DND-41 (cell line): ENCODE measurements at regions not wholly inside any gene's neighbourhood (a gene's known extent, or its start where the extent isn't known, plus 50 kb on each side); places are given as distances from the start of the nearest gene placed in this dataset.

Experiments used
- ATAC-seq: fragments of 200-7000 bp; cut with Tn5 transposase; 3 replicates; pipeline ENCODE4 v1.9.1; 2021; ENCODE audit warnings: low read depth; ENCODE audit not compliant: insufficient read depth
- DNase-seq: peaks from one replicate; pipeline ENCODE4 v3.0.0-alpha.2; 2020
- H2AFZ ChIP-seq: 2 replicates; pipeline ENCODE4 v1.6.0; 2012; ENCODE audit warnings: low read depth, low read length
- H3K27ac ChIP-seq: 2 replicates; pipeline ENCODE4 v1.5.1; 2012; ENCODE audit warnings: low read length, inconsistent platforms
- H3K27me3 ChIP-seq: fragments of 200-600 bp; sonication (generic); 2 replicates; pipeline ENCODE4 v1.6.0; 2012; ENCODE audit warnings: low read length, mild to moderate bottlenecking, inconsistent platforms; ENCODE audit not compliant: insufficient read depth, poor library complexity
- H3K36me3 ChIP-seq: 2 replicates; pipeline ENCODE4 v1.5.1; 2012; ENCODE audit warnings: low read length, inconsistent platforms; ENCODE audit not compliant: insufficient read depth
- H3K4me1 ChIP-seq: 2 replicates; pipeline ENCODE4 v1.5.1; 2012; ENCODE audit warnings: mild to moderate bottlenecking, low read length; ENCODE audit not compliant: insufficient read depth
- H3K4me2 ChIP-seq: 2 replicates; pipeline ENCODE4 v1.6.0; 2012; ENCODE audit warnings: mild to moderate bottlenecking, moderate library complexity, low read length, inconsistent platforms; ENCODE audit not compliant: insufficient read depth
- H3K4me3 ChIP-seq, 2 experiments: fragments of 200-600 bp in 1 of 2; shearing (Covaris generic) in 1 of 2; 2 replicates each; pipeline ENCODE4 v1.5.1; 2012 to 2016; ENCODE audit warnings: inconsistent platforms in 2 of 2, low read length in 2 of 2, mild to moderate bottlenecking in 2 of 2, low read depth in 1 of 2, moderate library complexity in 1 of 2
- H3K79me2 ChIP-seq: 2 replicates; pipeline ENCODE4 v1.6.0; 2012; ENCODE audit warnings: low read length, inconsistent platforms; ENCODE audit not compliant: insufficient read depth
- H3K9ac ChIP-seq: 2 replicates; pipeline ENCODE4 v1.6.0; 2012; ENCODE audit warnings: low read depth, mild to moderate bottlenecking, inconsistent platforms, low read length, moderate library complexity
- H3K9me3 ChIP-seq: 2 replicates; pipeline ENCODE4 v1.5.1; 2012; ENCODE audit warnings: low read length, moderate library complexity, mild to moderate bottlenecking, inconsistent platforms; ENCODE audit not compliant: insufficient read depth, severe bottlenecking
- H4K20me1 ChIP-seq: 2 replicates; pipeline ENCODE4 v1.6.0; 2012; ENCODE audit warnings: low read length; ENCODE audit not compliant: insufficient read depth
- EZH2 ChIP-seq: IDR thresholded peaks from 3 replicates; pipeline ENCODE4 v1.6.1; 2012; ENCODE audit warnings: borderline replicate concordance, low read depth, mild to moderate bottlenecking, moderate library complexity, low read length, inconsistent platforms; ENCODE audit not compliant: severe bottlenecking
- TF ChIP-seq, protein P1 (sequence below): IDR thresholded peaks from 2 replicates; pipeline ENCODE4 v1.5.1; 2012; ENCODE audit warnings: borderline replicate concordance, low read length, moderate library complexity, mild to moderate bottlenecking; ENCODE audit not compliant: poor library complexity, severe bottlenecking; ENCODE audit errors: extremely low read depth

DNA sequence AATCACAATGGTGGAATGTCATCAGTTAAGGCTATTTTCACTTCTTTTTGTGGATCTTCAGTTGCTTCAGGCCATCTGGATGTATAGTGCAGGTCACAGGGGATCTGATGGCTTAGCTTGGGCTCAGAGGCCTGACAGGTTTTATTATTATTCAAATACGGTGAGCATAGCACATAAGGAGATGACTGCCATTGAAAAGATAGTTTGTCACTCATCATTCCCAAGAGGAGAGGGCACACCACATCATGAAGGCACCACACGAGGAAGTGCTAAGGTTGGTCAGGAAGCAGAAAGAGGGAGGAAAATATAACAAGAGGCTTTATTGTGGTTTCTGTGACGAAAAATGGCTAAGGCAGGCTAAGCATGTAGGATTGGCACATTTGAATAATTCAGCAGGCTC, 131.4 kb downstream of the CD8B2 start:
- Histone ChIP-seq H3K4me2 (no peak overlapping the region), H3K79me2 (no peaks in the 10 kb centered on the region), H3K9ac (no peak overlapping the region), H3K9me3 (no peaks in the 10 kb centered on the region), H3K36me3 (no peaks in the 10 kb centered on the region), H3K27ac (no peak overlapping the region), H2AFZ (no peak overlapping the region), H3K4me3 (no peak overlapping the region), H4K20me1 (no peaks in the 10 kb centered on the region), H3K4me1 (no peaks in the 10 kb centered on the region), H3K27me3 (no peaks in the 10 kb centered on the region)
- ATAC-seq (no peak), DNase-seq (no peak)
- no peak for TF ChIP-seq EZH2

DNA sequence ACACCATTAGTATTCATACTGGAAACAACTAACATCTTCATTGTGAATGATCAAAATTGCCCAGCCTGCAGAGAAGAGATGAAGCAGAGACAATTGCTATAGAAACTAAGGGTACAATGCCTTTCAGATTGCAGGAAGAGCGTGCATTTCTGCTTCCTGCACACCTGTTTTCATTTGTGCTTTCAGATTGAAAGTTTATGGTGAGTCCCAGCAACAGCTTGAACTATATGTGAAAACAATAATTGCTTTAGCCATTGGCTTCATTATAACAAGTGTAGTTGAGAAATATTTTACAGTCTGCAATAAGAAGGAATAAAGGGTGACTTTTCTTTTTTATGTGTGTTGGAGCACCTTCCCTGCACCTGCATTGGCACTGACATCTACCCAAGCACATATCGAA, 136.3 kb downstream of the CD8B2 start:
- Histone ChIP-seq H3K9me3 (peaks cover 7% of the 10 kb centered on the region), H3K4me1 (no peaks in the 10 kb centered on the region), H4K20me1 (no peaks in the 10 kb centered on the region), H3K4me3 (no peak overlapping the region), H3K36me3 (no peaks in the 10 kb centered on the region), H3K27me3 (no peaks in the 10 kb centered on the region), H3K79me2 (no peaks in the 10 kb centered on the region), H2AFZ (no peak overlapping the region), H3K4me2 (no peak overlapping the region), H3K27ac (no peak overlapping the region), H3K9ac (no peak overlapping the region)
- ATAC-seq (no peak), DNase-seq (no peak)
- TF ChIP-seq, protein P1, sequence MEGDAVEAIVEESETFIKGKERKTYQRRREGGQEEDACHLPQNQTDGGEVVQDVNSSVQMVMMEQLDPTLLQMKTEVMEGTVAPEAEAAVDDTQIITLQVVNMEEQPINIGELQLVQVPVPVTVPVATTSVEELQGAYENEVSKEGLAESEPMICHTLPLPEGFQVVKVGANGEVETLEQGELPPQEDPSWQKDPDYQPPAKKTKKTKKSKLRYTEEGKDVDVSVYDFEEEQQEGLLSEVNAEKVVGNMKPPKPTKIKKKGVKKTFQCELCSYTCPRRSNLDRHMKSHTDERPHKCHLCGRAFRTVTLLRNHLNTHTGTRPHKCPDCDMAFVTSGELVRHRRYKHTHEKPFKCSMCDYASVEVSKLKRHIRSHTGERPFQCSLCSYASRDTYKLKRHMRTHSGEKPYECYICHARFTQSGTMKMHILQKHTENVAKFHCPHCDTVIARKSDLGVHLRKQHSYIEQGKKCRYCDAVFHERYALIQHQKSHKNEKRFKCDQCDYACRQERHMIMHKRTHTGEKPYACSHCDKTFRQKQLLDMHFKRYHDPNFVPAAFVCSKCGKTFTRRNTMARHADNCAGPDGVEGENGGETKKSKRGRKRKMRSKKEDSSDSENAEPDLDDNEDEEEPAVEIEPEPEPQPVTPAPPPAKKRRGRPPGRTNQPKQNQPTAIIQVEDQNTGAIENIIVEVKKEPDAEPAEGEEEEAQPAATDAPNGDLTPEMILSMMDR, result no peak
- TF ChIP-seq EZH2, result no peak

DNA sequence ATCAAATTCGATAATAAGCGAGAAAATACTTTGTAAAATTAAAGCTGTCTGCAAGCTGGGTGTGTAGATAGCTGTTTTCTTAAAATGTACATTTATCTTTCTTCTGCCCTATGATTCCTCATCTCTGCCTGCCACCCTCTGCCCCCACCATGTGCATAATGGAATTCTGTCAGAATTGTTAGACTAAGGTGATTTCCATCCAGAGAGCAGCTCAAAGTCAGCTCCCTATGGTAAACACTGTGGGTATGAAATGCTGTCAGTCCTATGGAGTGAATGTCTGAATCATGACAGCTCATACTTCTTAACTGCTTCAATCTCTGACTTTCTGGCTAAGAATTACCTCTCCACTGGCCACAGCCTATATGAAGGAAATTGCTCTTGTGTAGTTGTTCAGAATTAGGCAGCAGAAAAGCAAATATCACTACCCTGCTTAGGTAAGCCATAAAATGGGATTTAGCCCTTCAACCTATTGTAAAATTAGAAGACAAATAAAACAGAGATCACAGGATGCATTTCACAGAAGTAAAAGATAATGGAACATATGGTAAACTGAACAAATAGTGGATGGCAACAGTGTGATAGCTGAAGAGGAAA, 137.7 kb downstream of the CD8B2 start:
- Histone ChIP-seq H3K4me1 (no peaks in the 10 kb centered on the region), H3K9ac (no peak overlapping the region), H3K4me2 (no peak overlapping the region), H3K79me2 (no peaks in the 10 kb centered on the region), H3K27ac (no peak overlapping the region), H3K9me3 (peaks cover 7% of the 10 kb centered on the region), H4K20me1 (no peaks in the 10 kb centered on the region), H3K27me3 (no peaks in the 10 kb centered on the region), H3K4me3 (no peak overlapping the region), H2AFZ (no peak overlapping the region), H3K36me3 (no peaks in the 10 kb centered on the region)
- no peak for DNase-seq
- ATAC-seq, result no peak
- TF ChIP-seq EZH2, result no peak
- TF ChIP-seq, protein P1, result no peak

DNA sequence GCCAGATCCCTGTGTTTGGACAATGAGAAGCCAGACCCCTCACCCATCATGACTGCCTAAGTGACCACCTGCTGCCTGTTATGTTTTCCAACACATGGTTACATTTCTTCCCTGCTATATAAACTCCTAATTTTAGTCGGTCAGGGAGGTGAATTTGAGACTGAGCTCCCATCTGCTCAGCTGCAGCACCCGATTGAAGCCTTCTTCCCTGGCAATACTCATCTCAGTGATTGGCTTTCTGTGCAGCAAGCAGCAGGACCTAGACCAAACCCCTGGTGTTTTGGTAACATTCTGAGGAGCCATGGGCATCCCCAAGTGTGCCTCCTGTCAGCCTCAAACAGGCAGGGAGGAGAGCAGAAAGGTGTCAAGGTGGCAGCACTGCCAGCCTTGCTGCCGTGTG, 141.2 kb downstream of the CD8B2 start:
- peaks cover 7% of the 10 kb centered on the region for H3K9me3 ChIP-seq
- no peak overlapping the region for H3K4me2 ChIP-seq
- H3K4me1 ChIP-seq, result no peaks in the 10 kb centered on the region
- no peak overlapping the region for H3K9ac ChIP-seq
- no peaks in the 10 kb centered on the region for H3K36me3 ChIP-seq
- TF ChIP-seq, protein P1, result no peak
- no peak for TF ChIP-seq EZH2
- H2AFZ ChIP-seq, result no peak overlapping the region
- H3K27ac ChIP-seq, result no peak overlapping the region
- no peak for DNase-seq
- H3K27me3 ChIP-seq, result no peaks in the 10 kb centered on the region
- H3K79me2 ChIP-seq, result no peaks in the 10 kb centered on the region
- no peaks in the 10 kb centered on the region for H4K20me1 ChIP-seq
- ATAC-seq, result no peak
- no peak overlapping the region for H3K4me3 ChIP-seq
